Natural killer cell (primary cell): ENCODE measurements at regions not wholly inside any gene's neighbourhood (a gene's known extent, or its start where the extent isn't known, plus 50 kb on each side); places are given as distances from the start of the nearest gene placed in this dataset.

Experiments
- ATAC-seq, 3 donors: fragments of 150-1000 bp in 2 of 3; fragments of 200-7000 bp in 1 of 3; cut with Tn5 transposase; 1 replicate in 1 of 3; 2 replicates in 2 of 3; pipeline ENCODE4 v1.10.0; 2021; ENCODE audit warnings: mild to moderate bottlenecking in 2 of 3, moderate library complexity in 2 of 3
- DNase-seq, 2 donors: peaks; one replicate each; pipeline versions ENCODE4 v3.0.0 to v3.0.0-alpha.2; 2013 to 2021; ENCODE audit warnings: mixed read lengths in 1 of 2
- H3K27ac ChIP-seq: one replicate; pipeline ENCODE4 v1.5.1; 2013; ENCODE audit warnings: mild to moderate bottlenecking, low read length
- H3K27me3 ChIP-seq: one replicate; pipeline ENCODE4 v1.6.1; 2013; ENCODE audit warnings: low read length; ENCODE audit not compliant: control insufficient read depth, insufficient read depth
- H3K36me3 ChIP-seq: one replicate; pipeline ENCODE4 v1.6.1; 2013; ENCODE audit warnings: low read length; ENCODE audit not compliant: control insufficient read depth, insufficient read depth
- H3K4me1 ChIP-seq: one replicate; pipeline ENCODE4 v1.6.1; 2013; ENCODE audit warnings: low read length; ENCODE audit not compliant: control insufficient read depth, insufficient read depth
- H3K4me3 ChIP-seq: one replicate; pipeline ENCODE4 v1.5.1; 2013; ENCODE audit warnings: low read length
- H3K9me3 ChIP-seq: one replicate; pipeline ENCODE4 v1.6.1; 2013; ENCODE audit warnings: low read length; ENCODE audit not compliant: control insufficient read depth, insufficient read depth
- H3K27ac Mint-ChIP-seq, 2 donors: one replicate each; pipeline ENCODE4 v1.8.0; 2022; ENCODE audit warnings: mild to moderate bottlenecking in 2 of 2, mixed read lengths in 2 of 2, moderate library complexity in 1 of 2
- H3K27me3 Mint-ChIP-seq, 2 donors: one replicate each; pipeline ENCODE4 v1.8.0; 2022; ENCODE audit warnings: low read depth in 2 of 2, mixed read lengths in 2 of 2
- H3K36me3 Mint-ChIP-seq: one replicate; pipeline ENCODE4 v1.8.0; 2022; ENCODE audit warnings: mixed read lengths
- H3K4me1 Mint-ChIP-seq, 2 donors: one replicate each; pipeline ENCODE4 v1.8.0; 2022; ENCODE audit warnings: mixed read lengths in 2 of 2
- H3K4me3 Mint-ChIP-seq: one replicate; pipeline ENCODE4 v1.8.0; 2022; ENCODE audit warnings: mild to moderate bottlenecking, moderate library complexity, mixed read lengths
- H3K9me3 Mint-ChIP-seq, 2 donors: one replicate each; pipeline ENCODE4 v1.8.0; 2022; ENCODE audit warnings: mixed read lengths in 2 of 2
- WGBS: methylation state at CpG from one replicate; pipeline ENCODE4 v1.1.7; 2013; ENCODE audit warnings: missing lambda C conversion rate; ENCODE audit not compliant: insufficient coverage; 5-methylcytosine and 5-hydroxymethylcytosine counted together
- intact Hi-C: fragments of 100-400 bp; cut with micrococcal nuclease; formaldehyde crosslinking; loops from one replicate; pipeline ENCODE4 v1.14.2; 2022
- TF ChIP-seq, protein P1 (sequence below): fragments of 200-600 bp; IDR thresholded peaks from one replicate; pipeline ENCODE4 v1.8.0; 2022; ENCODE audit warnings: antibody characterized with exemption

DNA sequence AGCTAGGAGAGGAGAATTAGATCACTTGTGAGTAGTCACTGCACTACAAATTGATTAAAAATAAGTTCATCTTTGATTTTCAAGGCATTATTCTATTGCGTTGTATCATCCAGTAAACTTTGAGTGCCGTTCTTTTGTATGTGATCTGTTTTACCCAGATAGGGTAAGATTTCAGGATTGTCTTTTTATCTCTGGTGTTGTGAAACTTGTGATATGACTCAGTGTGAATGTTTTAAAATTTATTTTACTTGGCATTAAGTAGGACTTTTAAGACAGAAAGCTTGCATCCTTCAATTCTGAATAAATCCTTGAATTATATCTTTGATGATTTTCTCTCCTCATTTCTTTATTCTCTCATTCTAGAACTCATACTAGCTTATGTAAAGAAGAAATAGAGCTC, 93.3 kb upstream of the ADAMTS5 start:
- Mint-ChIP-seq H3K27ac (no peak overlapping the region), H3K4me3 (no peak overlapping the region), H3K36me3 (no peaks in the 10 kb centered on the region), H3K27me3 (no peaks in the 10 kb centered on the region), H3K9me3 (peaks cover 12 to 15% of the 10 kb centered on the region in 2 donors), H3K4me1 (no peaks in the 10 kb centered on the region)
- 100% methylated on average over 2 of the region's 2 CpGs for WGBS
- intact Hi-C loops = no loop called here
- Histone ChIP-seq H3K27ac (no peak overlapping the region), H3K4me1 (no peaks in the 10 kb centered on the region), H3K36me3 (no peaks in the 10 kb centered on the region), H3K4me3 (no peak overlapping the region), H3K9me3 (no peaks in the 10 kb centered on the region), H3K27me3 (no peaks in the 10 kb centered on the region)
- ATAC-seq = no peak
- DNase-seq = no peak
- TF ChIP-seq, protein P1, sequence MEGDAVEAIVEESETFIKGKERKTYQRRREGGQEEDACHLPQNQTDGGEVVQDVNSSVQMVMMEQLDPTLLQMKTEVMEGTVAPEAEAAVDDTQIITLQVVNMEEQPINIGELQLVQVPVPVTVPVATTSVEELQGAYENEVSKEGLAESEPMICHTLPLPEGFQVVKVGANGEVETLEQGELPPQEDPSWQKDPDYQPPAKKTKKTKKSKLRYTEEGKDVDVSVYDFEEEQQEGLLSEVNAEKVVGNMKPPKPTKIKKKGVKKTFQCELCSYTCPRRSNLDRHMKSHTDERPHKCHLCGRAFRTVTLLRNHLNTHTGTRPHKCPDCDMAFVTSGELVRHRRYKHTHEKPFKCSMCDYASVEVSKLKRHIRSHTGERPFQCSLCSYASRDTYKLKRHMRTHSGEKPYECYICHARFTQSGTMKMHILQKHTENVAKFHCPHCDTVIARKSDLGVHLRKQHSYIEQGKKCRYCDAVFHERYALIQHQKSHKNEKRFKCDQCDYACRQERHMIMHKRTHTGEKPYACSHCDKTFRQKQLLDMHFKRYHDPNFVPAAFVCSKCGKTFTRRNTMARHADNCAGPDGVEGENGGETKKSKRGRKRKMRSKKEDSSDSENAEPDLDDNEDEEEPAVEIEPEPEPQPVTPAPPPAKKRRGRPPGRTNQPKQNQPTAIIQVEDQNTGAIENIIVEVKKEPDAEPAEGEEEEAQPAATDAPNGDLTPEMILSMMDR = no peak

DNA sequence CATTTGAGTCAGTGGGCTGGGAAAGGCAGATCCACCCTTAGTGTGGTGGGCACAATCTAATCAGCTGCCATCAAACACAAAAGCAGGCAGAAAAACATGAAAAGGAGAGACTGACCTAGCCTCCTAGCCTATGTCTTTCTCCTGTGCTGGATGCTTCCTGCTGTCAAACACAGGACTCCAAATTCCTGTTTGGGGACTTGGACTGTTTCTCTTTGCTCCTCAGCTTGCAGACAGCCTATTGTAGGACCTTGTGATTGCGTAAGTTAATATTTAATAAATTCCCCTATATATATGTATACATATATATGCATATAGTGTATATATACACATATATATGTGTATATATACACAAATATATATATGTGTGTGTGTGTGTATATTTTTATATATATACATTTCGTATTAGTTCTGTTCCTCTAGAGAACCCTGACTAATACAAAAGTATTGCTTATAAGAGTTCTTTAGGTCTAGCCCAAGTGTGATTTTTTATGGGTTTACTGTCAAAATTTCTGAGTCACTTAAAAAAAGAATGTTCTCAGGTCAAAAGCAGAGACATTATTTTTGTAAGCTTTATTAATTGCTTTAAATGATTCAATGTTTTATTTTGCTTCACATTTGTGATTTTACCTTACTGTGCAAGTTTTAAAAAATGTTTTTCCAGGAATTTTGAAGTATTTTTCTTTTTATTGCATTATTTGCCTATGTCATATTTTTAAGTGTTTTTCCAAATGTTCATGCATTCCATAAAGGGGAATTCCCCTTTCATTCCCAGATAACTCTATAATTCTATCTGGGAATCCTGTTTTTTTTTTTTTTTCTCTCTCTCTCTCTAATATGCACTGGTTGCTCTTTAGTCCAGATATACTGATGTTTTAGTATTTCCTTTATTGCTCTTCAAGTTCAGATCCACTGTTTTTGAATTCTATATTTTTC, 92.1 kb upstream of the ADAMTS5 start:
- intact Hi-C loops = no loop called here
- no peak overlapping the region for H3K27ac Mint-ChIP-seq
- no peaks in the 10 kb centered on the region for H3K36me3 Mint-ChIP-seq

DNA sequence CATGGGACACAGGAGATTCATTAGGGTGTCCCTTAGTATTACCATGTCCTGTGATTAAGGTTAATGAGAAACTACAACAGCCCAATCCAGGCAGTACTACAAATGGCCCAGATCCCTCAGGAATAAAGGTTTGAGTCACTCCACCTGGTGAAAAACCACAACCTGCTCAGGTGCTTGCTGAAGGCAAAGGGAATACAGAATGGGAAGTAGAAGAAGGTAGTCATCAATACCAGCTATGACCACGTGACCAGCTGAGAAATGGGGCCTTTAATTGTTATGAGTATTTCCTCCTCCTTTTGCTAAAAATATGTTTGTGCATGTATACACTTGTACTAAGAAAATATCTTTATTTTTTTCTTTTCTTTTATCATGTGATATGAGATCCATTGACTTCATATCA, 91.1 kb upstream of the ADAMTS5 start:
- TF ChIP-seq, protein P1 = no peak
- no peaks in the 10 kb centered on the region for H3K27me3 Mint-ChIP-seq
- Histone ChIP-seq H3K27ac (no peak overlapping the region), H3K9me3 (no peaks in the 10 kb centered on the region), H3K4me1 (no peaks in the 10 kb centered on the region), H3K27me3 (no peaks in the 10 kb centered on the region), H3K4me3 (no peak overlapping the region), H3K36me3 (no peaks in the 10 kb centered on the region)
- no peak overlapping the region for H3K27ac Mint-ChIP-seq
- H3K9me3 Mint-ChIP-seq = peaks cover 5 to 9% of the 10 kb centered on the region in 2 donors
- no peak for ATAC-seq
- no peaks in the 10 kb centered on the region for H3K4me1 Mint-ChIP-seq
- DNase-seq = no peak
- no peaks in the 10 kb centered on the region for H3K36me3 Mint-ChIP-seq
- intact Hi-C loops = no loop called here
- H3K4me3 Mint-ChIP-seq = no peak overlapping the region
- WGBS = 60% methylated on average over 1 of the region's 1 CpG

More for the DNA sequence above, 92.1 kb upstream of the ADAMTS5 start:
- TF ChIP-seq, protein P1 = no peak
- Histone ChIP-seq H3K27ac (no peak overlapping the region), H3K4me1 (no peaks in the 10 kb centered on the region), H3K27me3 (no peaks in the 10 kb centered on the region), H3K9me3 (no peaks in the 10 kb centered on the region), H3K36me3 (no peaks in the 10 kb centered on the region), H3K4me3 (no peak overlapping the region)
- ATAC-seq = no peak
- H3K9me3 Mint-ChIP-seq = peaks cover 7 to 11% of the 10 kb centered on the region in 2 donors
- no peak for DNase-seq
- no peak overlapping the region for H3K4me3 Mint-ChIP-seq
- no CpG with 5 or more reads among the region's 2 CpGs for WGBS
- H3K27me3 Mint-ChIP-seq = no peaks in the 10 kb centered on the region
- H3K4me1 Mint-ChIP-seq = no peaks in the 10 kb centered on the region
